ENCODE measurements at regions not wholly inside any gene's neighbourhood (a gene's known extent, or its start where the extent isn't known, plus 50 kb on each side); places are given as distances from the start of the nearest gene placed in this dataset.

- no peaks in the 10 kb centered on the region for H3K27me3 ChIP-seq (ENCODE audit: control insufficient read depth, insufficient read depth, low read length)
- no peaks in the 10 kb centered on the region for H3K36me3 ChIP-seq (ENCODE audit: control insufficient read depth, insufficient read depth, low read length)
- ATAC-seq (no peak), DNase-seq (ENCODE audit: low read depth, low spot score) (no peak)
- ChIA-PET CTCF (no interaction called here), POLR2A (no interaction called here)
- no peaks in the 10 kb centered on the region for H3K4me1 ChIP-seq (ENCODE audit: control insufficient read depth, insufficient read depth, low read length)
- TF ChIP-seq TCF7L2 (IDR thresholded peaks at IDR 0.05; ENCODE audit: low read depth, low read length) (no peak), POLR2AphosphoS5 (IDR thresholded peaks at IDR 0.05; ENCODE audit: low read depth, low read length) (no peak), SIN3A (IDR thresholded peaks at IDR 0.05; ENCODE audit: borderline replicate concordance, insufficient read depth, low read depth, low read length) (no peak)
- TF ChIP-seq, protein P1, sequence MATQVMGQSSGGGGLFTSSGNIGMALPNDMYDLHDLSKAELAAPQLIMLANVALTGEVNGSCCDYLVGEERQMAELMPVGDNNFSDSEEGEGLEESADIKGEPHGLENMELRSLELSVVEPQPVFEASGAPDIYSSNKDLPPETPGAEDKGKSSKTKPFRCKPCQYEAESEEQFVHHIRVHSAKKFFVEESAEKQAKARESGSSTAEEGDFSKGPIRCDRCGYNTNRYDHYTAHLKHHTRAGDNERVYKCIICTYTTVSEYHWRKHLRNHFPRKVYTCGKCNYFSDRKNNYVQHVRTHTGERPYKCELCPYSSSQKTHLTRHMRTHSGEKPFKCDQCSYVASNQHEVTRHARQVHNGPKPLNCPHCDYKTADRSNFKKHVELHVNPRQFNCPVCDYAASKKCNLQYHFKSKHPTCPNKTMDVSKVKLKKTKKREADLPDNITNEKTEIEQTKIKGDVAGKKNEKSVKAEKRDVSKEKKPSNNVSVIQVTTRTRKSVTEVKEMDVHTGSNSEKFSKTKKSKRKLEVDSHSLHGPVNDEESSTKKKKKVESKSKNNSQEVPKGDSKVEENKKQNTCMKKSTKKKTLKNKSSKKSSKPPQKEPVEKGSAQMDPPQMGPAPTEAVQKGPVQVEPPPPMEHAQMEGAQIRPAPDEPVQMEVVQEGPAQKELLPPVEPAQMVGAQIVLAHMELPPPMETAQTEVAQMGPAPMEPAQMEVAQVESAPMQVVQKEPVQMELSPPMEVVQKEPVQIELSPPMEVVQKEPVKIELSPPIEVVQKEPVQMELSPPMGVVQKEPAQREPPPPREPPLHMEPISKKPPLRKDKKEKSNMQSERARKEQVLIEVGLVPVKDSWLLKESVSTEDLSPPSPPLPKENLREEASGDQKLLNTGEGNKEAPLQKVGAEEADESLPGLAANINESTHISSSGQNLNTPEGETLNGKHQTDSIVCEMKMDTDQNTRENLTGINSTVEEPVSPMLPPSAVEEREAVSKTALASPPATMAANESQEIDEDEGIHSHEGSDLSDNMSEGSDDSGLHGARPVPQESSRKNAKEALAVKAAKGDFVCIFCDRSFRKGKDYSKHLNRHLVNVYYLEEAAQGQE (IDR thresholded peaks at IDR 0.05; ENCODE audit: insufficient read depth in 1 of 2, low read depth in 2 of 2, low read length in 1 of 2): no peak
- TF ChIP-seq, protein P2, sequence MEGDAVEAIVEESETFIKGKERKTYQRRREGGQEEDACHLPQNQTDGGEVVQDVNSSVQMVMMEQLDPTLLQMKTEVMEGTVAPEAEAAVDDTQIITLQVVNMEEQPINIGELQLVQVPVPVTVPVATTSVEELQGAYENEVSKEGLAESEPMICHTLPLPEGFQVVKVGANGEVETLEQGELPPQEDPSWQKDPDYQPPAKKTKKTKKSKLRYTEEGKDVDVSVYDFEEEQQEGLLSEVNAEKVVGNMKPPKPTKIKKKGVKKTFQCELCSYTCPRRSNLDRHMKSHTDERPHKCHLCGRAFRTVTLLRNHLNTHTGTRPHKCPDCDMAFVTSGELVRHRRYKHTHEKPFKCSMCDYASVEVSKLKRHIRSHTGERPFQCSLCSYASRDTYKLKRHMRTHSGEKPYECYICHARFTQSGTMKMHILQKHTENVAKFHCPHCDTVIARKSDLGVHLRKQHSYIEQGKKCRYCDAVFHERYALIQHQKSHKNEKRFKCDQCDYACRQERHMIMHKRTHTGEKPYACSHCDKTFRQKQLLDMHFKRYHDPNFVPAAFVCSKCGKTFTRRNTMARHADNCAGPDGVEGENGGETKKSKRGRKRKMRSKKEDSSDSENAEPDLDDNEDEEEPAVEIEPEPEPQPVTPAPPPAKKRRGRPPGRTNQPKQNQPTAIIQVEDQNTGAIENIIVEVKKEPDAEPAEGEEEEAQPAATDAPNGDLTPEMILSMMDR (IDR thresholded peaks at IDR 0.05): no peak
- no peak overlapping the region for H3K27ac ChIP-seq (ENCODE audit: low read length)
- BruUV-seq (replicated peaks): no TSS peak
- in situ Hi-C loops (cut with HindIII; ENCODE audit: low pct_unique_long_range_greater_than_20kb, low sequenced_read_pairs): no loop called here
- intact Hi-C loops (cut with micrococcal nuclease; ENCODE audit: unreplicated experiment): no loop called here
- H3K9me3 ChIP-seq (ENCODE audit: control insufficient read depth, insufficient read depth, low read depth, low read length): no peaks in the 10 kb centered on the region
- H3K4me3 ChIP-seq (ENCODE audit: low read depth in 2 of 2, low read length in 2 of 2): no peak overlapping the region
These were observed 374.8 kb upstream of the KIAA1217 start for GRCh38 chr10:23834091-23834490.

DNA sequence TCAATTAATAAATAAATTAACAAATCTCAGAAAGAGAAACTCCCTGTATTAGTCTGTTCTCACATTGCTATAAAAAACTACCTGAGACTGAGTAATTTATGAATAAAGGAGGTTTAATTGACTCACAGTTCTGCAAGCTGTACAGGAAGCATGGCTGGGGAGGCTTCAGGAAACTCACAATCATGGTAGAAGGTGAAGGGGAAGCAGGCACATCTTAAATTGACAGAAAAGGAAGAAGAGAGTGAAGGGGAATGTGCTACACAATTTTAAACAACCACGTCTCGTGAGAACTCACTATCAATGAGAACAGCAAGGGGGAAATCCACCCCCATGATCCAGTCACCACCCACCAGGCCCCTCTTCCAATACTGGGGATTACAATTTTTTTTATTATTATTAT, 358.3 kb upstream of the KIAA1217 start:
- DNase-seq (ENCODE audit: low read depth, low spot score) (no peak), ATAC-seq (no peak)
- intact Hi-C loops (cut with micrococcal nuclease; ENCODE audit: unreplicated experiment) (no loop called here), in situ Hi-C loops (cut with HindIII; ENCODE audit: low pct_unique_long_range_greater_than_20kb, low sequenced_read_pairs) (no loop called here)
- ChIA-PET CTCF (no interaction called here), POLR2A (no interaction called here)
- Histone ChIP-seq H3K27me3 (ENCODE audit: control insufficient read depth, insufficient read depth, low read length) (no peaks in the 10 kb centered on the region), H3K4me1 (ENCODE audit: control insufficient read depth, insufficient read depth, low read length) (no peaks in the 10 kb centered on the region), H3K27ac (ENCODE audit: low read length) (no peak overlapping the region), H3K36me3 (ENCODE audit: control insufficient read depth, insufficient read depth, low read length) (no peaks in the 10 kb centered on the region), H3K9me3 (ENCODE audit: control insufficient read depth, insufficient read depth, low read depth, low read length) (no peaks in the 10 kb centered on the region), H3K4me3 (ENCODE audit: low read depth in 2 of 2, low read length in 2 of 2) (no peak overlapping the region)
- BruUV-seq (replicated peaks): no TSS peak
- no peak for TF ChIP-seq TCF7L2 (IDR thresholded peaks at IDR 0.05; ENCODE audit: low read depth, low read length)
- TF ChIP-seq, protein P2 (IDR thresholded peaks at IDR 0.05): no peak
- TF ChIP-seq POLR2AphosphoS5 (IDR thresholded peaks at IDR 0.05; ENCODE audit: low read depth, low read length): no peak
- TF ChIP-seq SIN3A (IDR thresholded peaks at IDR 0.05; ENCODE audit: borderline replicate concordance, insufficient read depth, low read depth, low read length): no peak
- TF ChIP-seq, protein P1 (IDR thresholded peaks at IDR 0.05; ENCODE audit: insufficient read depth in 1 of 2, low read depth in 2 of 2, low read length in 1 of 2): no peak
